Loucy (cell line): ENCODE measurements at regions not wholly inside any gene's neighbourhood (a gene's known extent, or its start where the extent isn't known, plus 50 kb on each side); places are given as distances from the start of the nearest gene placed in this dataset.

Experiments
- H2AFZ ChIP-seq: fragments of 200-600 bp; sonication (generic); 2 replicates; pipeline ENCODE4 v1.6.0; 2016; ENCODE audit warnings: antibody characterized with exemption, mild to moderate bottlenecking, low read length, moderate library complexity
- H3F3A ChIP-seq: fragments of 200-600 bp; 2 replicates; pipeline ENCODE4 v1.6.0; 2016; ENCODE audit warnings: antibody characterized with exemption, low read depth, mild to moderate bottlenecking
- H3K27me3 ChIP-seq: fragments of 200-600 bp; sonication (generic); 2 replicates; pipeline ENCODE4 v1.6.1; 2014; ENCODE audit warnings: low read length, mild to moderate bottlenecking; ENCODE audit not compliant: insufficient read depth, poor library complexity, severe bottlenecking
- H3K36me3 ChIP-seq: fragments of 200-600 bp; sonication (generic); 2 replicates; pipeline ENCODE4 v1.6.1; 2016; ENCODE audit warnings: low read length; ENCODE audit not compliant: insufficient read depth
- H3K4me1 ChIP-seq: fragments of 200-600 bp; sonication (generic); 2 replicates; pipeline ENCODE4 v1.5.1; 2014; ENCODE audit warnings: low read length, mild to moderate bottlenecking; ENCODE audit not compliant: insufficient read depth, poor library complexity, severe bottlenecking
- H3K4me2 ChIP-seq: fragments of 200-600 bp; sonication (generic); 2 replicates; pipeline ENCODE4 v1.6.0; 2014; ENCODE audit warnings: antibody characterized with exemption, low read length, low read depth, mild to moderate bottlenecking; ENCODE audit not compliant: poor library complexity, severe bottlenecking
- H3K4me3 ChIP-seq: fragments of 200-600 bp; sonication (generic); 2 replicates; pipeline ENCODE4 v1.5.1; 2014; ENCODE audit warnings: low read length, mild to moderate bottlenecking, mixed read lengths; ENCODE audit not compliant: poor library complexity, severe bottlenecking
- H3K79me2 ChIP-seq: fragments of 200-600 bp; sonication (generic); 2 replicates; pipeline ENCODE4 v1.6.1; 2014; ENCODE audit warnings: low read length; ENCODE audit not compliant: insufficient read depth
- H3K9ac ChIP-seq: fragments of 200-600 bp; sonication (generic); 2 replicates; pipeline ENCODE4 v1.6.0; 2014; ENCODE audit warnings: mild to moderate bottlenecking, low read depth, low read length, moderate library complexity; ENCODE audit not compliant: poor library complexity, severe bottlenecking
- H3K9me2 ChIP-seq: fragments of 200-600 bp; sonication (generic); replicated peaks from 2 replicates; pipeline ENCODE4 v1.6.1; 2016; ENCODE audit warnings: low read depth, low read length, mixed read lengths
- H3K9me3 ChIP-seq: fragments of 200-600 bp; sonication (generic); 2 replicates; pipeline ENCODE4 v1.6.1; 2014; ENCODE audit warnings: mild to moderate bottlenecking, antibody characterized with exemption, low read length, low read depth; ENCODE audit not compliant: insufficient read depth
- H4K20me1 ChIP-seq: fragments of 200-600 bp; sonication (generic); 2 replicates; pipeline ENCODE4 v1.6.0; 2014; ENCODE audit warnings: antibody characterized with exemption, low read length, mild to moderate bottlenecking; ENCODE audit not compliant: insufficient read depth, poor library complexity, severe bottlenecking
- CTCF ChIP-seq: fragments of 200-600 bp; sonication (generic); conservative IDR thresholded peaks from 2 replicates; pipeline ENCODE4 v1.5.1; 2014; ENCODE audit warnings: mild to moderate bottlenecking, antibody characterized with exemption, low read length
- EZH2phosphoT487 ChIP-seq: fragments of 200-600 bp; IDR thresholded peaks from 2 replicates; pipeline ENCODE4 v1.6.1; 2018; ENCODE audit warnings: antibody characterized with exemption, mild to moderate bottlenecking, moderate library complexity, borderline replicate concordance

GRCh38 chr5:167244583-167244982, 1046.9 kb upstream of the WWC1 start:
- TF ChIP-seq CTCF = no peak
- no peak for TF ChIP-seq EZH2phosphoT487
- Histone ChIP-seq H3K27me3 (no peaks in the 10 kb centered on the region), H3K9ac (no peak overlapping the region), H3K9me2 (no peaks in the 10 kb centered on the region), H3K4me2 (no peak overlapping the region), H2AFZ (no peak overlapping the region), H3K4me3 (no peak overlapping the region), H3K4me1 (no peaks in the 10 kb centered on the region), H3F3A (no peaks in the 10 kb centered on the region), H3K36me3 (no peaks in the 10 kb centered on the region), H4K20me1 (no peaks in the 10 kb centered on the region), H3K9me3 (no peaks in the 10 kb centered on the region), H3K79me2 (no peaks in the 10 kb centered on the region)

GRCh38 chr5:167245868-167246267, 1045.6 kb upstream of the WWC1 start:
- H3K4me3 ChIP-seq = no peak overlapping the region
- H4K20me1 ChIP-seq = no peaks in the 10 kb centered on the region
- no peaks in the 10 kb centered on the region for H3K9me2 ChIP-seq
- H3K9me3 ChIP-seq = no peaks in the 10 kb centered on the region
- H3K4me2 ChIP-seq = no peak overlapping the region
- H3K4me1 ChIP-seq = no peaks in the 10 kb centered on the region
- H3K27me3 ChIP-seq = no peaks in the 10 kb centered on the region
- TF ChIP-seq EZH2phosphoT487 (no peak), CTCF (no peak)
- H3K79me2 ChIP-seq = no peaks in the 10 kb centered on the region
- H3F3A ChIP-seq = no peaks in the 10 kb centered on the region
- no peak overlapping the region for H2AFZ ChIP-seq
- no peaks in the 10 kb centered on the region for H3K36me3 ChIP-seq
- H3K9ac ChIP-seq = no peak overlapping the region

- Histone ChIP-seq H3K9ac (no peak overlapping the region), H3K9me3 (no peaks in the 10 kb centered on the region), H3K9me2 (no peaks in the 10 kb centered on the region), H3K4me3 (no peak overlapping the region), H3K79me2 (no peaks in the 10 kb centered on the region), H2AFZ (no peak overlapping the region), H4K20me1 (no peaks in the 10 kb centered on the region), H3F3A (no peaks in the 10 kb centered on the region), H3K27me3 (no peaks in the 10 kb centered on the region), H3K36me3 (no peaks in the 10 kb centered on the region), H3K4me2 (no peak overlapping the region), H3K4me1 (no peaks in the 10 kb centered on the region)
- TF ChIP-seq CTCF = no peak
- no peak for TF ChIP-seq EZH2phosphoT487
These were observed 1043.6 kb upstream of the WWC1 start for GRCh38 chr5:167247816-167248215.
